ENCODE measurements at regions not wholly inside any gene's neighbourhood (a gene's known extent, or its start where the extent isn't known, plus 50 kb on each side); places are given as distances from the start of the nearest gene placed in this dataset.

DNA sequence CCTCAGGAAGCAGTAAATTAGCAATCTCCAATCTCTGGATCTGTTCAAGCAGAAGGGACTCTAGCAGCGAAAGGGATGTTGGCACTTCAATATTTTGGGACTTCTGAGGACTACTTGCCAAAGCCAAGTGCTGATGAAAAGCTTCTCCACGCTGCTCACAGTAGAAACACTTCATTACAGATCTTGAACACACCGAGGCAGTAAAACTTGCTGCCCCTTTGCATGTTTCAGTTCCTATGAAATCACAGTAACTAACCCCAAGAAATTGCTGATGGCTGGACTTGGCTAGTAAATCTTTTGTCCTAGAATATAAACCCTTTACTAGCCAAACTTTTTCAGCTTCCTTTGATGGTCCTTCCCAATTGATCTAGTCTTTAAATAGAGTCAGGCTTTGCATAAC, 750.5 kb upstream of the GRM7 start:
- TF ChIP-seq, protein P1, sequence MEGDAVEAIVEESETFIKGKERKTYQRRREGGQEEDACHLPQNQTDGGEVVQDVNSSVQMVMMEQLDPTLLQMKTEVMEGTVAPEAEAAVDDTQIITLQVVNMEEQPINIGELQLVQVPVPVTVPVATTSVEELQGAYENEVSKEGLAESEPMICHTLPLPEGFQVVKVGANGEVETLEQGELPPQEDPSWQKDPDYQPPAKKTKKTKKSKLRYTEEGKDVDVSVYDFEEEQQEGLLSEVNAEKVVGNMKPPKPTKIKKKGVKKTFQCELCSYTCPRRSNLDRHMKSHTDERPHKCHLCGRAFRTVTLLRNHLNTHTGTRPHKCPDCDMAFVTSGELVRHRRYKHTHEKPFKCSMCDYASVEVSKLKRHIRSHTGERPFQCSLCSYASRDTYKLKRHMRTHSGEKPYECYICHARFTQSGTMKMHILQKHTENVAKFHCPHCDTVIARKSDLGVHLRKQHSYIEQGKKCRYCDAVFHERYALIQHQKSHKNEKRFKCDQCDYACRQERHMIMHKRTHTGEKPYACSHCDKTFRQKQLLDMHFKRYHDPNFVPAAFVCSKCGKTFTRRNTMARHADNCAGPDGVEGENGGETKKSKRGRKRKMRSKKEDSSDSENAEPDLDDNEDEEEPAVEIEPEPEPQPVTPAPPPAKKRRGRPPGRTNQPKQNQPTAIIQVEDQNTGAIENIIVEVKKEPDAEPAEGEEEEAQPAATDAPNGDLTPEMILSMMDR (conservative IDR thresholded peaks at IDR 0.05; ENCODE audit: low read length), result no peak
- TF ChIP-seq EZH2phosphoT487 (IDR thresholded peaks at IDR 0.05; ENCODE audit: borderline replicate concordance, low read depth, low read length), result no peak

All from OCI-LY7 (cell line).